ENCODE measurements at regions not wholly inside any gene's neighbourhood (a gene's known extent, or its start where the extent isn't known, plus 50 kb on each side); places are given as distances from the start of the nearest gene placed in this dataset.
"Not testable (repeated sequence)": the region's sequence is repeated elsewhere in the genome, so short reads cannot be mapped to it uniquely, and the experiment has no call there.

DNA sequence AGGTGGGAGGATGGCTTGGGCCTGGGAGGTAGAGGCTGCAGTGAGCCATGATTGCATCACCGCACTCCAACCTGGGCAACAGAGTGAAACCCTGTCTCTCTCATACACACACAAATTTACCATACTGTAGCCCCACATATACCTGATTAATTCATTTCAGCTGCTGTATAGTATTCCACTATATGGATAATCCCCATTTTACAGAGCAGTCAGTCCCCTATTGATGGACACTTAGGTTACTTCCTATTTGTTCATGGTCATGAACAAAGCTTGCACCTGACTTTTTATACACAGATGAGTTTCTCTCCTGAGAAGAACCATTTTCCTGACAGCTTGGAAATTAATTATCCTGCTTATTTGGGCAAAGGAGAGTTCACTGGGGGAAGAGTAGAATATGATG lies 59.2 kb downstream of the EMX2 start:
- DNase-seq (ENCODE audit: extremely low spot score, insufficient read length, low read depth), result no peak

DNA sequence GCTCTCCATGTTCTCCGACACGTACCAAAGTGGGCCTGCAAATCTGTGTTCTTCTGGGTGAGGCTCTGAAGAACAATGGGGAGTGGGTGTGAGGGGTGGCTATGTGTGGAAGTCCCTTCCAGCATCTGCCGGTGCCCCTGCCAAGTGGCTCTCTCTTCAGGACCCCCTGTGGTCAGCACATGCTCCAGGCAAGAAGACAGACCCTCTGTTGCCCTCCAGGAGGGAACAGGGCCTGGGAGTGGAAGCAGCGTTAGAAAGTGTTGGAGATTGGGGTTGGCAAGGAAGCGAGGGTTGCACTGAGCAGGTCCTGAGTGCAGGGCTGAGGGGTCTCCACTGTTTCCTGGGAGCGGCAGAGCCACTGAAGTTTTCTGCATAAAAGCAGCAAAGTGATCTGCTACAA lies 60.5 kb downstream of the EMX2 start:
- DNase-seq (ENCODE audit: extremely low spot score, insufficient read length, low read depth), result no peak
- FAIRE-seq, result no peak

More for the DNA sequence above, 59.2 kb downstream of the EMX2 start:
- FAIRE-seq, result no peak

DNA sequence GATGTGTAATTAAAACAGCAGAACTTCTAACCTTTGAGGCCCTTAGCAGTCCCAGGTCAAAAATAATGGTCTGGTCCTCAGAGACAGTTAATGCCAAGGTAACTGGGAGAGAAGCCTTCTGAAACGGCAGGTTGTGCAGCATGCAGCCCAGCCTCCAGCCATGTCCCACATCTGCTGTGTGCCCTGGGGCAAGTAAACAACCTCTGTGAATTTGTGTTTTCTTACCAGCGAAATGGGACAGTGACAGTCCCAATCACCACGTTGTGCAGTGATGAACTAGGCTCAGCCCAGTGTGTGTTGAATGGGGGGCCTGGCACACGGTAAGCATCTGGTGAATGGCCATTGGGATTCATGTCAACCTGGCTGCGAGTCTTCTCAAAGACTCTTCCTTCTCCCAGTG lies 61.2 kb downstream of the EMX2 start:
- no peak for DNase-seq (ENCODE audit: extremely low spot score, insufficient read length, low read depth)
- FAIRE-seq, result no peak

DNA sequence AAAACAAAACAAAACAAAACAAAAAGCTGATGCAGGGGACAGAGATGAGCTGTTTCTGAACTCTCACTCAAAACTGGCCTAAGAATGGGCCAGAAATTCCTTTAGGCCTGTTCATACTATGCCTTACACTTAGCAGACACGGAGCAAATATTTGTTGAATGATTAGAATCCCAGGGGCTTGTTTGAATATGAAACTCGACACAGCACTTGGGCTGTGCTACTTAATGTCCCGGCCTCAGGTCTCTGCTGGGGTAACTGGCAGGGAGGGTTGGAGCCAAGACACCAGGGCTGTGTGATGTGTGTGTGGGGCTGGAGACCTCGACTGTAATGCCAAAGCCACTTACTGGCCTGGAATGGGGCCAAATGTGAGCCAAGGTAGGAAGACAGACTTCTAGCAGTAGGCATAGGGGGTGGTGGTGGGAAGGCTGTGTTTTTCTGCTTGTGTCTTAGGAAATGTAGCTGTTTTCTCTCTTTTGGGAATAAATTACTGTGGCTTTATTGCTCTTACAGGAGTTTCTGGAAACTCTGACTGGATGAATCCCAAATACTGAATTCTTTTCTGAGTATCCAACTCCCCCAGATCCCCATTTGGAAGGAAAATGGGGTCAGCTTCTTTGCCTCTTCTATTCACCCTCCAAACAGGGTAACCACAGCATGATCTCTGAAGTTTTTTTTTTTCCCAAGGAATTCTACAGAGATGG lies 66.7 kb downstream of the EMX2 start:
- no peak for FAIRE-seq
- no peak for DNase-seq (ENCODE audit: extremely low spot score, insufficient read length, low read depth)

DNA sequence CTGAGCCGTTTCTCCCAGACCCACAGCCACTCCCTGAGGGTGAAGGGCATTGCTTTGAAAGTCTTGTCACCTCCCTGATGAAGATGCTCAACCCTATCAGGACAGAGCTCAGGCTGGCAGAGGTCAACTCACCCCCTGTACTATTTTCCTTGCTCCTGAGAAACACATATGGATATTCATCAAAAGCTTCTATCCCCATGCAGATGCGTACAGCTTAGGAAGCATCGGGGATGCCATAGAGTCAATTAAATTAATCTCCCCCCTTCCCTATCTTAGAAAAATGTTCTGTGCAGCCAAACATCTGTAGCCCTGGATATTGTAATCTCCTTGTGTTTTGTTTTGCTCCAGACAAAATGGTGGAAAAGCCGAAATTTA lies 67.2 kb downstream of the EMX2 start:
- DNase-seq (ENCODE audit: extremely low spot score, insufficient read length, low read depth) (no peak), FAIRE-seq (no peak)

DNA sequence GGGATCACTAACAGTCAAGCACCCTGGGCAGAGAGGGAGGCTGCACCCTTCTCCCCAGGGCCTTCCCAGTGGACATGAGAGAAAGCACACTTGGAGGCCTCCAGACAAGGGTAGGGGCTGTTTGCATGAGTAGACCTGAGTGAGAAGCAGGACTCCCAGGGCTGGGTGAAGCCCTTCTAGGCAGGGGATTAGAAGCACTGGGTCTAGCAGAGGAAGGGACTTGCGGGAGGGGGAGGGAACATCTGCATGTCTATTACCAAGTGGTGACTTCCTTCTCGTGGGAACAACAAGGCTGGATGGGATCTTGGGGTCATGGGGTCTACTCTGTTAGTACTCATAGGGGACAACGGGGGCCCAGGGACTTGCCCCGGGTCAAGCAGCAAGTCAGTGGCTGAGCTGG lies 67.8 kb downstream of the EMX2 start:
- FAIRE-seq, result no peak

DNA sequence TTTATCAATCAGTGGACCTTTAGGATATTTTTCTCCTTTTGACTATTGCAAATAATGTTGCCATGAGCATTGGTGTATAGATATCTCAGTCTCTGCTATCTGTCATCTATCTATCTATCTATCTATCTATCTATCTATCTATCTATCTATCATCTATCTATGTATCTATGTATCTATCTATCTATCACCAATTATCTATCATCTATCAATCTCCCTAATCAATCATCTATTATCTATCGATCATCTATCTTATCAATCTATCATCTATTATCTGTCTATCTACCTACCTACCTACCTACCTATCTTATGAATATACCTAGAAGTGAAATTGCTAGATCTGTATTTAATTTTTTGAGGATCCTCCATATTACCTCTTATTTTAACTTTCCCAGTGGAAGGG lies 69.6 kb downstream of the EMX2 start:
- FAIRE-seq (no peak), DNase-seq (ENCODE audit: extremely low spot score, insufficient read length, low read depth) (no peak)

More for the DNA sequence above, 67.8 kb downstream of the EMX2 start:
- DNase-seq (ENCODE audit: extremely low spot score, insufficient read length, low read depth), result no peak

DNA sequence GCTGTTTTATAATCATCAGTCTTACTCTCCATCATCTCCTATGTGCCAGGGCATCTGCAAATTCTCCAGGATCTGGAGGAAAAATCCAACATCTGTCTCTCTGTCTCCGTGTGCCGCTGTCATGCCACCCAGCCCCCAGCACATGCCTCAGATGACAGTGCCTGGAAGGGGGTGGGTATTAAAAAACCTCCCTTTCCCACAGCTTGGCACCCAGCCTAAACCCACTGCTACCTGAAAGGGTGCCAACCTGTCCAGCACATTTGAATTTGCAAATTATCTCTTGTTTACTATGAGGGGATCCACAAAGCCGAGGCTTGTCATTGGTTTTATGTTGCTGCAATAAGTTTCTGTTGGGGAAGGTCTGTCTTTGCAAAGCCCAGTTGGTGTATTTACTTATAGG lies 73.1 kb downstream of the EMX2 start:
- FAIRE-seq, result no peak
- no peak for DNase-seq (ENCODE audit: extremely low spot score, insufficient read length, low read depth)

DNA sequence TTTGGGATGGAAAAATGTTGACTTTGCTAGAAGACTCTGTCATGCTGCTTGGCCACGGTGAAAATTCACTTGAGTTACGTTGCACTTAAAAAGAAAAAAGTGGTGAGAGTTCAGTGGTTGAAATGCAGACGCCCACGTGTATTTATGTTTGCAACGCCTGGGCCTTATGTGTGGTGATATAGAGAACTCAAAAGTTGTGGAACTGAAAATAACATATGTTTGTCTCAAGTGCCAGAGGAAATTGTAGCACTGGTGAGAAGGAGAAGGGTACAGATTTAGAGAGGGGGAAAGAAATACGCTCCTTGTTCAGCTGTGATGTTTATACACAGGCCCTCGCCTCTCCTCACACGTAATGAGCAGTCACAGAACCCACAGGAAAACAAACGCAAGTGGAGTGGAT lies 73.6 kb downstream of the EMX2 start:
- no peak for DNase-seq (ENCODE audit: extremely low spot score, insufficient read length, low read depth)
- peak; percentile 63 for FAIRE-seq

DNA sequence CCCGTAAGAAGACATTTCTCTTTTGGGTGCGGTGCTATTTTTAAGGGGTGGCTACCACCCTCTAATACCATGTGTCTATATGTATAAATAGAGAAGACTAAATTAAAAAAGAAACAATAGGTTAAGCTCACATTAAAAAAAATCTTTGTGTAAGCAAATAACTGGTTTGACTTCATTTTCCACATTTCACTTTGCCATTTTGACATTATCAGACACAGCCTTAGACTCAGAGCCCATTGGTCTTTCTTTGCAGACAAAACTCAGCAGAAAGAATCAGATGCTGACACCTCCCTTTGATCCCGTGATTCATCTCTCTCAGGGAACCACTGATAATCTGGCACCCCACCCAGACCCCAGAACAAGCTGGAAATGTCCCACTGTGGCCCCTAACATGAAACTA lies 74.5 kb downstream of the EMX2 start:
- DNase-seq (ENCODE audit: extremely low spot score, insufficient read length, low read depth) (no peak), FAIRE-seq (no peak)

DNA sequence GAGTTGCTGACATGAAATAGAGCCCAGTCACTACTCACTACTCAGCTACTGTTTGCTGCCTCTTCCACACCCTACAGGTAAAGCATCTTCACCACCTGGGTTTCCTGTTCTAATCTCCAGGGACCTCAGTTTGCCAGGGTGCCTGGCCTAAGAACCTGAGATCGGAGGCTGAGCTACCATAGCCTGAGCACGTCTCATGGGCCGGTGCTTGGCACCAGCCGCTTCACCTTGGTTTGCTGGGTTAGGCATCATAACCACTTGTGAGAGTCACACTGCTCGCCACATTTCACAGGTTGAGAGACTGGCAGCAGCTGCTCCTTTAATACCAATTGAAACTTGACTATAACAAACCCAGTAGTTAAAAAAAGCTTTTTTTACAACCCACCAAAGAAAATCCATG lies 75.1 kb downstream of the EMX2 start:
- FAIRE-seq (no peak), DNase-seq (ENCODE audit: extremely low spot score, insufficient read length, low read depth) (no peak)

DNA sequence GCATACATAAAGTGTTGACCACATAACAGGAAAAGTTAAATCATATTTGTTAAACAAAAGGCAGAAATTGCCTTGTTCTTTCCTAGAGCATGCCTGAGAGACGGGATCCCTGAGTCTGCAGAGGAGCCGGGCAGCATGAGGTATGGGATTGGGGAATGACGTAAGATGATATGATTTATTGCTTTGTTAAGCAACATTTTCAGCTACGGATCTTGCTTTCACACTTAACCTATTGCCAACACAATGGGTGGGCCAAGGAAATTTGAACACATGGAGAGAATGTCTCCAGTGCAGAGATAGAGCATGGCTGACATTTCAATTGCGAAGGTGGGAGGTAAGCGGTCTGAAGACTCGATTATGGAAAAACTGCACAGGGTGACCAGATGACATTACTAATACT lies 76.7 kb downstream of the EMX2 start:
- DNase-seq (ENCODE audit: extremely low spot score, insufficient read length, low read depth) (no peak), FAIRE-seq (no peak)

DNA sequence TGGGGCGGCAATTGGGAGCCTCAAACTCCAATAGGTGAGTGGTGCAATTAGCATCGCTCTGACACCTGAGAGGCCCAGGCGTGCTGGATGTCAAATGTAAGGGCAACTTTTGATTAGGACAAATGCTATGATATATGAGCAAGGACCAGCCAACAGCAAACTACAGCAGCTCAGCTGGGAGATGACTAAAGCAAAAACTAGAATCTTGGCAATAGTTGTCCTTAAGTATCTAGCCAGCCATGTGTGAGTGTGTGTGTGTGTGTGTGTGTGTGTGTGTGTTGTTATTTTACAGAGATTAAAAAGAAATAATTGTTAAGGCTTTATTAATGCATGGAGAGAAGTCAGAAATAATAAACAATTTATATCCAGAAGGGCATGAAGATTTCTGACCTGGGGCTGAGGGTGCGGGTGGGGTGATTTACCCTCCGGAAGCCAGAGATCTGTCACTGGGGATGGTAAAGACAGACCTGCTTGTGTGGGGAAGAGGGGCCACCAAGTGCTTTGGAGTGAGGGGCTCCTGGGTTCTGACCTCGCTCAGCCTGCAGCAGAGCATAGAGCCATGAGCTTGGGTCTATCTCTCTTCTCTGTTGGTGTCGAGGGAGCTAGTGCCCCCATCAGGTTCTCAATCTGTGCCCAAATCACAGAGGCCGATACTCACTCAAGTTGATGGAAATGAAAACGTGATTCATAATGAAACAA lies 77.3 kb downstream of the EMX2 start:
- no peak for FAIRE-seq
- no peak for DNase-seq (ENCODE audit: extremely low spot score, insufficient read length, low read depth)

DNA sequence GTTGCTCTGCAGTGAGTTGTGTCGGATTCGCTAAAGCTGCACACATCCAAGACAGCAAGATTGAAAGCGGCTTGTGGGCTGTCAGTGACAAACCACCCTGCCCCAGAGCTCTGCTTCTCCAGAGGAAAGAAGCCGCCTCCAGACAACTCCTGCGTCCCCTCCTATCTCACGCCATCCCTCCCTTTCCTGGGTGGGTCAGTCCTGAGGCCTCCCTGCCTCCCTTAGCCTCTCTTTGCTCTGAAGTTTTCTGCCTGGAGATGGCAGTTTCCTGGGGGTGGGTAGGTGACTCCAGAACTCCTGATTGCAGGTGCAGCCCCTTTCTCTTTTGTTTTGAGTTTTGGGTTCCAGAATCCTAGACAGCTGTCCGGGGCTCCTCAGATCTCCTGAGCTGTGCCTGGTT lies 78.7 kb downstream of the EMX2 start:
- no peak for FAIRE-seq
- DNase-seq (ENCODE audit: extremely low spot score, insufficient read length, low read depth), result no peak

DNA sequence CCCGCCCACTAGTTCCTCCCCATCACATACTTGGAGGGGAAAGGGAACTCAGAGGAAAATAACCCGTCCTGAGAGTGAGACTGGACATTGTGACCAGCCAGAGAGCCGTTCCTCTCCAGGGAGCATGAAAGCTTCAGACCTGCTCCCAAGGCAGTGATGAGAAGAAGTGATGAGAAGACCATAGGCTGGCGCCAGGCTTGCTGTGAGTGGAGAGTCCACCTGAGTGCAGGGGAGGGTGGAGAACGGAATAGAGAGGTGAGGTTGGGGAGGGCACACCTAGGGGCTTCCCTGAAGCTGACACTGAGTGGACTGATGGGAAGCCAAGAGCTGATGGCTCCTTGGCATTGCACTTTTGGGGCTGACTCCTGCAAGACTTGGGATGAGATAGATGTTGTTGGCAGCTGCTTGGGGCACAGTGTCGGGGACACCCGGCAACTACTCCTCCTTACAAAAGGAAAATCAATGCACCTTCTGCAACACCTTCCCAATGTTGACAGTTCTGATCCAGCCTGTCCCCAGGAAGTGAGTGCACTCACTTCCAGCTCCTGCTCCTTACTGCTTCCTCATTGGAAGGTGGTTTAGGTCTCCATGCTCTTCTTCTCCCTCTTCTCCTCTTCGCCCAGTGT lies 79.4 kb downstream of the EMX2 start:
- DNase-seq (ENCODE audit: extremely low spot score, insufficient read length, low read depth), result no peak
- FAIRE-seq, result no peak

DNA sequence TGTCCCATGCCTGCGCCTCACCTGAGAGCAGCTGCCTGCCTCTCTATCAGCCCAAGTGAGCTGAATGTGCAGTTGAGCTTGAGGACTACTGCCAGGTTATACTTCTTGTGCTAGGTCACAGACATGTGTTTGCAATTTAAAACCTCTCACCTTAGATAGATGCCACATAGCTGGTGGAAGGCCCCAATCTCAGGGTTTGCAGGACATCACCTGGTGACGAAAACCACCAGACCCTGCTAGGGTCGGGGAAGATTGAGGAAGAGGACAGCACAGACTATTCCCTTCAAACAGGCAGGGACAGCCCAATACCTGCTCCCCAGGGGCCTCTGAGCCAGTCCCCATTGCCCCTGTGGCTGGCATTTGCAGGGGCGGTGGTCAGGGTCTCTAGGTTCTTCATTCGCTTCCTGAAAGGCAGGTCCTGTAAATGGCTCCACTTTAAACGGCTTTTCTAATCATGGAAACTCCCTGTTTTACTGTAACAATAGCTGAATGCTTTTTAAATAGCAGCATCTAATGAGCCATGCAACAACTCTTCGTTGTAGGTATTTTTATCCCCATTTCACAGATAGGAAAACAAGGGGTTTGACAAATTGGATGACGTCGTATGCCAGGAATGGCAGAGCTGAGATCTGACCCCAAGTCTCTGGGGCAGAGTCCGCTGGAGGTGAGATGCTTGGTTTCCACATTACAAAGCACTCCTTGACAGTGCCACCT lies 80.1 kb downstream of the EMX2 start:
- no peak for DNase-seq (ENCODE audit: extremely low spot score, insufficient read length, low read depth)
- no peak for FAIRE-seq

DNA sequence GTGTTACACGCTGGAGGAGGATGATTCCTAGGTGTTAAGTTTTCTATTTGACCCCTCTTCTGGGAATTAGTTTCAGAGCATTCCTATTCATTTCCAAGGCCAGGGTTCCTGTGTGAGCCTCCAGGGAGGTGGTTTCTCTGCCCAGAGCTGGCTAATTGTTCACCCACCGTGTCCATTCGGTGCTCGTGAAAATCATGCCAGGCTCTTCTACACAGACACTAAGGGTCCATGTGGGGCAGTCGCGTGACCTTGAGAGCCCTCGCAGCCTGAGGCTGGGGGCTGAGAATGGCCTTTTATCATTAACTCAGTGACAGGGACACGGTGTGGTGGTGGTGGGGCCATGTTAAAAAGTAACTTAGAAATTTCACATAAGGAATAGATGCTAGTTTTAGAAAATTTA lies 83.7 kb downstream of the EMX2 start:
- DNase-seq (ENCODE audit: extremely low spot score, insufficient read length, low read depth), result no peak
- no peak for FAIRE-seq

DNA sequence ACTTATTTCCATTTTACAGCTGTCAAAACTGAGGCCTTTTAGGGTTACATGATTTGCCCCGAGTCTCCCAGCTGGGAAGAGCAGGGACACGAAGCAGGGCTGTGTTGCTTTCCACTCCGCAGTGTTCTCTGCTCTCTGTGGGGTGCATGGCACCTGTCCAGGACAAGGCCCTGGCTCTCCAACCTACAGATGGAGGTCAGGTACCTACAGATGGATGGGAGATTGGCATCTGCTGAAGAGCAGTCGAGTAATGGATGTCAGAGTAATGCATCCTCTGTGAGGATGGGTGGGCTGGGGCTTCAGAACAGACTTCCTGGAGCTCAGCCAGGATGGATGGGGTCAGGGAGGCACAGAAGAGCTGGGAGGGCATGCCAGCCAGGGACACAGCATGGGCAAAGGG lies 85.0 kb downstream of the EMX2 start:
- DNase-seq (ENCODE audit: extremely low spot score, insufficient read length, low read depth) (no peak), FAIRE-seq (no peak)

DNA sequence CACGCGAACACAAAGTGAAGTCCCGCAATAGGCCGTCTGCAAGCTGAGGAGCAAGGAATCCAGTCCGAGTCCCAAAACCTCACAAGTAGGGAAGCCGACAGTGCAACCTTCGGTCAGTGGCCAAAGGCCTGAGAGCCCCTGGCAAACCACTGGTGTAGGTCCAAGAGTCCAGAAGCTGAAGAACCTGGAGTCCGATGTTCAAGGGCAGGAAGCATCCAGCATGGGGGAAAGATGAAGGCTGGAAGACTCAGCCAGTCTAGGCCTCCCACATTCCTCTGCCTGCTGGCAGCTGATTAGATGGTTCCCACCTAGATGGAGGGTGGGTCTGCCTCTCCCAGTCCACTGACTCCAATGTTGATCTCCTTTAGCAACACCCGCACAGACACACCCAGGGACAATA lies 87.2 kb downstream of the EMX2 start:
- DNase-seq (ENCODE audit: extremely low spot score, insufficient read length, low read depth); FAIRE-seq: not testable (repeated sequence)

DNA sequence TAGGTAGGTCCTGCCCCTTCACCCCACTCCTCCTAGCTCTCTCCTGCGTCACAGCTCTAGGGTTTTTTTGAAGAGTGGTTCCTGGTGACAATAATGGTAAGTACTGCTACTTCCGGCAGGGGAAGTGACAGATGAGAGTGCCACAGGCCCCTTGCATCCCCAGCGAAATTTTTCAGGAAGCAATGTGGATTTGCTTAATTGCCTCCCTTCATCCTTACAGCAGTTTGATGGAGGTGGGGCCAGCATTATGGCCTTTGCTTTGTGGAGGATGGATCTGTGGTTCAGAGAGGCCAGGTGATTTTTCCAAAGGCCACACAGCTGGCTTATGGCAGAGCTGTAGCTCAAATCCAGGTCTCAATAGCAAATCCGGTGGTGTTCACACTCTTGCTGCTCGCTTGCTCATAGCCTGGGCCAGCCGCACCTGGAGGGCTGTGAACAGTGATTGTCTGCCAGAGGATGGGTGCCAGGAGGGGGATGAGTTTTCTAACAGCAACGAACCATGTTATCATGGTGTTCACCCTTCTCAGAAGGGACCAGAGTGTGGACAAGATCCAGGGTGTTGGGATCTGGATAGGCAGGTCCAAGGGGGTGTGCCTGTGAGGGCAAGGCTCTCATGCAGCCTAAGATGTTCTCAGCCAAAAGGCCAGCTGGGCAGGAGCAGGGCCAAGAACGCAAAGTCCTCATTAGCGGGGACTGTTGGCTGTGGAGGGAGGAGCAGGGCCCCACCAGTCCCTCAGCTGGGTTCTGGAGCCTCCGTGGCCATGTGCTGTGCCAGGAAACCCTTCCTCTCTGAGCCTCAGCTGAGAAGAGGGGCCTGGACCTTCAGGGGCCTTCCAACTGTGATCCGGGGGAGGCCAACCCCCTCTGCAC lies 89.0 kb downstream of the EMX2 start:
- DNase-seq (ENCODE audit: extremely low spot score, insufficient read length, low read depth), result no peak

More for the DNA sequence above, 89.0 kb downstream of the EMX2 start:
- no peak for FAIRE-seq
